Caco-2 (cell line): ENCODE measurements at regions not wholly inside any gene's neighbourhood (a gene's known extent, or its start where the extent isn't known, plus 50 kb on each side); places are given as distances from the start of the nearest gene placed in this dataset.

Experiments
- BruUV-seq: library from RNA; stranded (reverse); fragments of 400-500 nt; replicated peaks from 2 replicates; lab custom pipeline; 2021; lab: Mats Ljungman, UMichigan
- CTCF ChIA-PET: fragments of 300-600 bp; sonication (Branson Sonifier 250); formaldehyde crosslinking; loops from one replicate; lab custom pipeline; 2022; ENCODE audit warnings: antibody characterized with exemption; lab: Charles Lee
- POLR2A ChIA-PET: fragments of 300-600 bp; sonication (Branson Sonifier 250); formaldehyde crosslinking; loops from one replicate; lab custom pipeline; 2022; ENCODE audit warnings: antibody characterized with exemption; lab: Charles Lee
- DNase-seq, 2 experiments: peaks; one replicate each; pipeline versions ENCODE4 v3.0.0 to v3.0.0-alpha.2; 2020 to 2022
- H3K27me3 ChIP-seq: replicated peaks from 2 replicates; pipeline ENCODE4 v1.6.0; 2011; ENCODE audit warnings: low read length; ENCODE audit not compliant: control insufficient read depth, insufficient read depth
- H3K36me3 ChIP-seq: 2 replicates; pipeline ENCODE4 v1.5.1; 2011; ENCODE audit warnings: low read length; ENCODE audit not compliant: control insufficient read depth, insufficient read depth
- H3K4me1 ChIP-seq: fragments of 250-450 bp; sonication (Bioruptor Pico); 2 replicates; pipeline ENCODE4 v1.5.1; 2020; ENCODE audit warnings: mild to moderate bottlenecking
- H3K4me3 ChIP-seq: 2 replicates; pipeline ENCODE4 v1.5.1; 2011; ENCODE audit warnings: low read depth, mild to moderate bottlenecking, control low read depth, low read length
- H3K9me3 ChIP-seq: fragments of 250-450 bp; sonication (Bioruptor Pico); 2 replicates; pipeline ENCODE4 v1.5.1; 2020; ENCODE audit warnings: mild to moderate bottlenecking, moderate library complexity
- H3K27ac Mint-ChIP-seq: one replicate; pipeline ENCODE4 v1.8.0; 2022; ENCODE audit warnings: mixed read lengths; ENCODE audit not compliant: unreplicated experiment
- H3K27me3 Mint-ChIP-seq: one replicate; pipeline ENCODE4 v1.8.0; 2022; ENCODE audit warnings: mixed read lengths; ENCODE audit not compliant: insufficient read depth, unreplicated experiment
- H3K36me3 Mint-ChIP-seq: one replicate; pipeline ENCODE4 v1.8.0; 2022; ENCODE audit warnings: mild to moderate bottlenecking, mixed read lengths; ENCODE audit not compliant: insufficient read depth, unreplicated experiment
- H3K4me1 Mint-ChIP-seq: one replicate; pipeline ENCODE4 v1.8.0; 2022; ENCODE audit warnings: low read depth, mixed read lengths; ENCODE audit not compliant: unreplicated experiment
- H3K4me3 Mint-ChIP-seq: one replicate; pipeline ENCODE4 v1.8.0; 2022; ENCODE audit warnings: mild to moderate bottlenecking, moderate library complexity, mixed read lengths; ENCODE audit not compliant: unreplicated experiment
- H3K9me3 Mint-ChIP-seq: one replicate; pipeline ENCODE4 v1.8.0; 2022; ENCODE audit warnings: mixed read lengths; ENCODE audit not compliant: unreplicated experiment
- intact Hi-C: fragments of 100-400 bp; cut with micrococcal nuclease; formaldehyde crosslinking; loops from one replicate; pipeline ENCODE4 v1.10.0; 2022; ENCODE audit not compliant: unreplicated experiment
- TF ChIP-seq, protein P1 (sequence below), 2 experiments: fragments of 200-600 bp in 1 of 2; IDR thresholded peaks; 1 replicate in 1 of 2; 2 replicates in 1 of 2; pipeline versions ENCODE4 v1.5.1 to v1.8.0; 2011 to 2022; ENCODE audit warnings: antibody characterized with exemption in 1 of 2, control low read depth in 1 of 2, inconsistent platforms in 1 of 2, low read depth in 1 of 2, low read length in 1 of 2, mild to moderate bottlenecking in 1 of 2, moderate library complexity in 1 of 2; ENCODE audit not compliant: insufficient read depth in 1 of 2, severe bottlenecking in 1 of 2, unreplicated experiment in 1 of 2

- DNase-seq, result no peak
- Histone ChIP-seq H3K9me3 (no peaks in the 10 kb centered on the region), H3K4me3 (no peak overlapping the region), H3K36me3 (no peaks in the 10 kb centered on the region), H3K4me1 (no peaks in the 10 kb centered on the region), H3K27me3 (no peaks in the 10 kb centered on the region)
- Mint-ChIP-seq H3K36me3 (no peaks in the 10 kb centered on the region), H3K4me1 (no peaks in the 10 kb centered on the region), H3K27ac (no peak overlapping the region), H3K4me3 (no peak overlapping the region), H3K9me3 (no peaks in the 10 kb centered on the region), H3K27me3 (no peaks in the 10 kb centered on the region)
- POLR2A ChIA-PET, result no interaction called here
- intact Hi-C loops, result no loop called here
- BruUV-seq, result no TSS peak
- TF ChIP-seq, protein P1, sequence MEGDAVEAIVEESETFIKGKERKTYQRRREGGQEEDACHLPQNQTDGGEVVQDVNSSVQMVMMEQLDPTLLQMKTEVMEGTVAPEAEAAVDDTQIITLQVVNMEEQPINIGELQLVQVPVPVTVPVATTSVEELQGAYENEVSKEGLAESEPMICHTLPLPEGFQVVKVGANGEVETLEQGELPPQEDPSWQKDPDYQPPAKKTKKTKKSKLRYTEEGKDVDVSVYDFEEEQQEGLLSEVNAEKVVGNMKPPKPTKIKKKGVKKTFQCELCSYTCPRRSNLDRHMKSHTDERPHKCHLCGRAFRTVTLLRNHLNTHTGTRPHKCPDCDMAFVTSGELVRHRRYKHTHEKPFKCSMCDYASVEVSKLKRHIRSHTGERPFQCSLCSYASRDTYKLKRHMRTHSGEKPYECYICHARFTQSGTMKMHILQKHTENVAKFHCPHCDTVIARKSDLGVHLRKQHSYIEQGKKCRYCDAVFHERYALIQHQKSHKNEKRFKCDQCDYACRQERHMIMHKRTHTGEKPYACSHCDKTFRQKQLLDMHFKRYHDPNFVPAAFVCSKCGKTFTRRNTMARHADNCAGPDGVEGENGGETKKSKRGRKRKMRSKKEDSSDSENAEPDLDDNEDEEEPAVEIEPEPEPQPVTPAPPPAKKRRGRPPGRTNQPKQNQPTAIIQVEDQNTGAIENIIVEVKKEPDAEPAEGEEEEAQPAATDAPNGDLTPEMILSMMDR (IDR thresholded peaks at IDR 0.05; ENCODE audit: insufficient read depth in 1 of 2, low read depth in 1 of 2, low read length in 1 of 2, severe bottlenecking in 1 of 2, unreplicated experiment in 1 of 2), result no peak
- CTCF ChIA-PET, result no interaction called here
These were observed 127.7 kb downstream of the TMEM30B start for GRCh38 chr14:61153431-61153830.

- TF ChIP-seq, protein P1 (IDR thresholded peaks at IDR 0.05; ENCODE audit: insufficient read depth in 1 of 2, low read depth in 1 of 2, low read length in 1 of 2, severe bottlenecking in 1 of 2, unreplicated experiment in 1 of 2), result no peak
- Mint-ChIP-seq H3K27me3 (no peaks in the 10 kb centered on the region), H3K27ac (no peak overlapping the region), H3K4me3 (no peak overlapping the region), H3K4me1 (no peaks in the 10 kb centered on the region), H3K36me3 (no peaks in the 10 kb centered on the region), H3K9me3 (no peaks in the 10 kb centered on the region)
- H3K4me1 ChIP-seq, result no peaks in the 10 kb centered on the region
- DNase-seq, result no peak
- H3K9me3 ChIP-seq, result no peaks in the 10 kb centered on the region
- POLR2A ChIA-PET, result no interaction called here
- intact Hi-C loops, result no loop called here
- no peaks in the 10 kb centered on the region for H3K36me3 ChIP-seq
- H3K4me3 ChIP-seq, result no peak overlapping the region
- no peaks in the 10 kb centered on the region for H3K27me3 ChIP-seq
- CTCF ChIA-PET, result no interaction called here
- no TSS peak for BruUV-seq
These were observed 128.2 kb downstream of the TMEM30B start for GRCh38 chr14:61152851-61153364.

GRCh38 chr14:61151251-61151650 is 129.9 kb downstream of the TMEM30B start:
- Mint-ChIP-seq H3K4me1 (no peaks in the 10 kb centered on the region), H3K9me3 (no peaks in the 10 kb centered on the region), H3K27ac (no peak overlapping the region), H3K4me3 (no peak overlapping the region), H3K36me3 (no peaks in the 10 kb centered on the region), H3K27me3 (no peaks in the 10 kb centered on the region)
- no peaks in the 10 kb centered on the region for H3K36me3 ChIP-seq
- BruUV-seq, result no TSS peak
- intact Hi-C loops, result no loop called here
- no peak overlapping the region for H3K4me3 ChIP-seq
- TF ChIP-seq, protein P1 (IDR thresholded peaks at IDR 0.05; ENCODE audit: insufficient read depth in 1 of 2, low read depth in 1 of 2, low read length in 1 of 2, severe bottlenecking in 1 of 2, unreplicated experiment in 1 of 2), result no peak
- ChIA-PET POLR2A (no interaction called here), CTCF (no interaction called here)
- H3K27me3 ChIP-seq, result no peaks in the 10 kb centered on the region
- H3K4me1 ChIP-seq, result no peaks in the 10 kb centered on the region
- no peak for DNase-seq
- H3K9me3 ChIP-seq, result no peaks in the 10 kb centered on the region
